ENCODE measurements at regions not wholly inside any gene's neighbourhood (a gene's known extent, or its start where the extent isn't known, plus 50 kb on each side); places are given as distances from the start of the nearest gene placed in this dataset.
"Not testable (repeated sequence)": the region's sequence is repeated elsewhere in the genome, so short reads cannot be mapped to it uniquely, and the experiment has no call there.

DNA sequence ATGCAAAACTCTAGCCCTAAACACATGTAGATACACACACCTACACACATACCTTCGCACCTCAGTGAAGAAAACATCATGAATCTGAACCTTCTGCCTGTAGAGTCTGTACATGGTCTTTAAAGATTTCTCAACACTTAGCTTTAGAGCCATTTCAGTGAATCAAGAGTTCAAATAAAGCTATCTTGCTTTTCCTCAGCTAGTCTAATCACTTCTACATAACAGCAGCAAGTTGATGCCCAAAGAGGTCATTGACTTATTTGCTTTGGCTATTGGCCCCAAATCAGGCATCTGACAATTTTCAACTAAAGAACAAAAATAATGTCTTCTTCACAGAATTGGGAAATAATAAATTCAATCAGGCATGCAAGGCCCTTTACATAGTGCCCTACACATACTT is 127.9 kb upstream of the SGCD start:
- DNase-seq (ENCODE audit: low read depth, low spot score) = no peak
- no peak overlapping the region for H3K27ac ChIP-seq

DNA sequence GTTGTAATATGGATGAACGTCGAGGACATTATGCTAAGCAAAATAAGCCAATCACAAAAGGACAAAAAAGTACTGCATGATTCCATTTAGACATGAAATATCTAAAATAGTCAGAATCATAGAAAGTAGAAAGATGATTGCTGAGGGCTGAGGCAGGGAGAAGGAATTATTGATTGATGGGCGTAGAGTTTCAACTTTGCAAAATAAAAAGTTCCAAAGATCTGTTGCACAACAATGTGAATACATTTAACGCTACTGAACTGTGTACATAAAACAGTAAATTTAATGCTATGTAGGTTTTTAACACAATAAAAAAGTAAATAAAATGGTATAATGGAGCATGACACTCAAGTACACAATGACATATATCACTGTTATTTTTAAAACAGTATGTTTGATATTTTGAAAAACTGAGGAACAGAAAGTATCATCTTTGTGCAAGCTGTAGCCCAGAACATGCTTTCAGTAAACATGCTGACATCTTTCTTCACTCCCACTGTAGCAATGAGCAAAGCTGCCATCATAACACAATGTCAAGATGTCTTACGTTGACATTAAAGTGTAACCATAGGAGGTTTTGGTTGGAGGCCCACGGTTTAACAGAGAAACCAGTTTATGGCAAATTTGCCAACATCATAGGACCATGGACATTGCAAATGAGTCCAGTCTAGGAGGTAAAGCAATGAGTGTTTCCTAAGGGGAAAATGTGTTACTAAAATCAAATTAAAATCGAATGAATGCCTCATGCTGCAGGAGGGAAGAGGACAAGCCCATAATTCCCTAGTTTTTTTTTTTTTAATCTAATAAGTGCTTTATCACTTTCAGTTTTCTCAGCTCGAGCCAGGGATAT is 125.8 kb upstream of the SGCD start:
- no peak overlapping the region for H3K27ac ChIP-seq
- no peak for DNase-seq (ENCODE audit: low read depth, low spot score)

DNA sequence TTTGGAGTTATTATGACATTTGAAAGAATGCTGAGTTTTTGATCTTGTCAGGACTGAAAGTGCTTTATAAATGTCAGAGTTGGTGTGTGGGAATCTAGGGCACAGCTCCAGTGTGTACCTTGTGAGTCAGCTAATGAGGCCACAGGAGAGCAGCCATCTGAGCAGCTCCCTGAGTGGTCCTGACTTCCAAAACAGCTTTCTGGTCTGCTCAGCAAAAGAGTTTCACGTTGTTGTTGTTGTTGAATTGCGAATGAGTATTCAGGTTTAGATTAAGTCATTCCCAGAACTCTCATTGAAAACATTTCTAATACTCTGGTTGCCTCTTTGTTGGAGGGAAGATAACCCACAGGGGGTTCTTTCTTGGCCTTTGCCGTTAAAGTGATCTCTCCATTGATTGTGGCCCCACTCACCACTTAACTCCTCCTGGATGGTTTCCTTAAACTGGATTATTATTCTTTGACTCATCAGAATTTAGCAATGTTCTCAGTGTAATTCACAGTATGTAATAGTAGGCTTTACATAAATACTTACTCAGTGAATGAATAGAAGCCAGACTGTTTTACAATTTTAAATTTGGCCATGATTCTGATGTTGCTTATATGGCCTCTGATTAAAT is 125.1 kb upstream of the SGCD start:
- DNase-seq (ENCODE audit: low read depth, low spot score) = no peak
- H3K27ac ChIP-seq = no peak overlapping the region

DNA sequence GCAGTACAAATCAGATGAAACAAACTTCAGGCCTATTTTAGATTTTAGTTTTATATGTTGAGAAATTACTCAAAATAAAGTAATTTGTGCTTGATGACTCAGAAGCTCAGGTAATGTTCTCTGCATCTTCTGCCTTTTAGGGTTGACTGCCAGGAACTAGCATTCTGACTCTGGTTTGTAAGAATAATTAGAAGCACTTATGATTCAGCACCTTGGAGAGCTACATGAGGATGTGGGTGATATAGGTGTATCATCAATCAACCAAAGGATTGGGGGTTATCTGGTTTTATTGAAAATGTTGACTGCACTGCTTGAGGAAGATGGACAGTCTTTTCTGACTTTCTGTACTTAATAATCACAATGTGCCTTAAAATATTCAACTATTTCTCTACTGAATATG is 118.7 kb upstream of the SGCD start:
- no peak for DNase-seq (ENCODE audit: low read depth, low spot score)
- no peak overlapping the region for H3K27ac ChIP-seq

DNA sequence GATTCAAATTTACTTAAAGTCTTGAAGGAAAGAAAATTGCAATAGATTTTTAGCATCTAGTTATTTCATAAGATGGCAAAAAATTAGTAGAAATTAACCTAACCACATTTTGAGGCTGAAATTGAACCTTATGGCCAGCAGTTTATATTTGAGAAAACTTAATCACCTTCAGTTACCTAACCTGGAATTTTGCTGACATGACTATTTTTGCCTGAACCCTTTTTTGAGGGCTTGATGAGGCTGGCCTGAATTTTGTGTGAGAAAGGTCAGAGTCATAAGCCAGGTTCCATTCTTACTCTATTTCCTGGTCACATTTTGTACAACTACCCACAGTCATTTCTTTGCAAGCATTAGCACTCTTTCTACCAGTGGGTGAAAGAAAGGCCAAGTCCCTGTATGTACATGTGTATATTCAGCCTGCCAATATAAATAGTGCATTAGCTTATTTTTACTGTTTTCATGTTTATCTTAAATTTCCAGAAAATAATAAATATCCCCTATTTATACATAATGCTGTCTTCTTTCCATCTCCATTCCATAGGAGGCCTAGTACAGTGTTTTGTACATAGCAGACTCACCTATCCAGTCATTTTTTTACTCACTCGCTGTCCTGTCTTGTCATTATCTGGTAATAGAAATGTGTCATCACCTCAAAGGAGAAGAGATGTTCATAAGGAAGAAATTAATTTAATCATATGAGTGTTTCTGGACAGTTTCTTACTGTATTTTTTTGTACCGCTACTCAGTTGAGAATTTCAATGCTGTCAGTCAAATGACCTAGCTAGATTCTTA is 108.4 kb upstream of the SGCD start:
- no peak for DNase-seq (ENCODE audit: low read depth, low spot score)
- H3K27ac ChIP-seq = no peak overlapping the region

DNA sequence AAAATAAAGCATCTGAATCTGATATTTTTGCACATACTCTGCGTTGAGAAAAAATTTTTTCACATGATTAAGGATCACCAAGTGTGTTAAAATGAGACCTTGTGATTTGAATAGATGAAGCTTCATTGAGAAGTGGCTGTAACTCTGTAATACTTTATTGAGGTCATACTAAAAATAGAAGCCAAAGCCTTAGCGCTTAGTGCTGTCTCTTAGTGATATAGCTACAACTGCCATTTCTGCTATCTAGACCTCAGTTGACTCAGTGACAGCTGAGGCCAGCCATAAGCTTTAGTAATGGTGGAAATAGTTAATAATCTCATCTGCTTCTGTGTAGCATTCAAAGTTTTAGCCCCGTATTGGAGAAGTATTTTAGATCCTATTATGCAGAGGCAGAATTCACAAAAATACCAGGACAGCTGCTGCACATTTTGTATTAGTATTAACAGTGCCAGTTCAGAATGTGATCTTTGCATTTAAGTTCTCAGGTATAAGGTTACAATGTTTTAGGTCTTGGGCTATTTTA is 107.4 kb upstream of the SGCD start:
- DNase-seq (ENCODE audit: low read depth, low spot score) = no peak
- no peak overlapping the region for H3K27ac ChIP-seq

DNA sequence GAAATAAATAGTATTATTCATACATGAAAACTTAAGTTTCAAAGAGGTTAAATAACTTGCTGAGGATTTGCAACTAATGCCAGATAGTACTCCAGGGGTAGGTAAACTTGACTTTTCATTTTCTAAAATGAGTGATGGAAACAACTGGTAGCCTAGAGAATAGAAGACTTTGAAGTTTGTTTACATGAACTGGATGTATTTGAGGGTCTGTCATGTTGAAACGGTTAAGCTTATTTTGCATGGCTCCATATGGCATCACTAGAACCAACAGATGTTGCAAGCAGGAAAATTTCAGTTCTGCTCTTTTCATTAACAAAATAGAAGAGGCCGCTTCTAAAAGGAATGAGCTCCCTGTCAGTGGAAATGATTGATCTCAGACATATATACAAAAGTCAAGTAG is 105.1 kb upstream of the SGCD start:
- DNase-seq (ENCODE audit: low read depth, low spot score) = no peak
- no peak overlapping the region for H3K27ac ChIP-seq

DNA sequence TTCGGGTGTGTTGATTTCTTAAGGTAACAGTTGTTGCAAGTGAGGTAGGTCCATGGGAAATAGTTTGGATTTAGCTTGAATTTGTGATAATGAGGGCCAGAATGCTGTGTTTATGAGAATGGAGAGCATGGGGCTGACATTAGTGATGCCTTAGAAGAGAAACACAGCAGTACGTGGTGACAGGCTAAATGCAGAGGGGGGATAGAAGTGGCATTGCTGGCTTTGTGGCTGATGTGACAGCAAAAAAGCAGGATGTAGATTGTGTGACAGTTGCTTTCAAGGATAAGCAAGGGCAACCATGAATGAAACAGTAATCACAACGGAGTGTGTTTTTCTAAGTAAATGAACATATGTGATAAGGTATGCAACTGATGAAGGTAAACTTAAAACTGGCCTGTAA is 103.4 kb upstream of the SGCD start:
- DNase-seq (ENCODE audit: low read depth, low spot score) = no peak
- H3K27ac ChIP-seq = no peak overlapping the region

DNA sequence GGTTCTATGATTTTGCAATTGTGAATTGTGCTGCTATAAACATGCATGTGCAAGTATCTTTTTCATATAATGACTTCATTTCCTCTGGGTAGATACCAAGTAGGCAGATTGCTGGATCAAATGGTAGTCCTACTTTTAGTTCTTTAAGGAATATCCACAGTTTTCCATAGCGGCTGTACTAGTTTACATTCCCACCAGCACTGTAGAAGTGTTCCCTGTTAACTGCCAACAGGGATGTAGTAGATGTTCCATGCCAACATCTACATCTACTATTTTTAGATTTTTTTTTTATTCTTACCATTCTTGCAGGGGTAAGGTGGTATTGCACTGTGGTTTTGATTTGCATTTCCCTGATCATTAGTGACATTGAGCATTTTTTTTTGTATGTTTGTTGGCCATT is 100.5 kb upstream of the SGCD start:
- not testable (repeated sequence) for DNase-seq (ENCODE audit: low read depth, low spot score); H3K27ac ChIP-seq

DNA sequence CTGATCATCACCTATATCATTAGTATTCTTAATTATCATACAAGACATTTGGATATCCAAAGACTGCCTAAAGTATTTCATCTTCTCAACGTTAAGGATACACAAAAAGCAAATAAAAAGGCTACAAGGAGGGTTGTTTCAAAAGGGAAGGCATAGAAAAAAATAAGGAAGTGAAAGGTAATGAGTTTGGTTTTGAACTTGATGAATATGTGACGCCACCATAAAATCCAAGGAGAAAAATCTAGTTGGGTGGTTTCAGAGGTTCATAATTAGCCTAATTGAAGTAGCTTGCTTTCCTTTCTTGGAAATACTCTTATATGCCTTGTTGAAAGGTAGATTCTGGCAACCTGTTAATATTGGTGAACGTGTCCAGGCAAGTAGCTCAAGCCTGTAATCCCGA is 96.1 kb upstream of the SGCD start:
- H3K27ac ChIP-seq = no peak overlapping the region
- no peak for DNase-seq (ENCODE audit: low read depth, low spot score)

DNA sequence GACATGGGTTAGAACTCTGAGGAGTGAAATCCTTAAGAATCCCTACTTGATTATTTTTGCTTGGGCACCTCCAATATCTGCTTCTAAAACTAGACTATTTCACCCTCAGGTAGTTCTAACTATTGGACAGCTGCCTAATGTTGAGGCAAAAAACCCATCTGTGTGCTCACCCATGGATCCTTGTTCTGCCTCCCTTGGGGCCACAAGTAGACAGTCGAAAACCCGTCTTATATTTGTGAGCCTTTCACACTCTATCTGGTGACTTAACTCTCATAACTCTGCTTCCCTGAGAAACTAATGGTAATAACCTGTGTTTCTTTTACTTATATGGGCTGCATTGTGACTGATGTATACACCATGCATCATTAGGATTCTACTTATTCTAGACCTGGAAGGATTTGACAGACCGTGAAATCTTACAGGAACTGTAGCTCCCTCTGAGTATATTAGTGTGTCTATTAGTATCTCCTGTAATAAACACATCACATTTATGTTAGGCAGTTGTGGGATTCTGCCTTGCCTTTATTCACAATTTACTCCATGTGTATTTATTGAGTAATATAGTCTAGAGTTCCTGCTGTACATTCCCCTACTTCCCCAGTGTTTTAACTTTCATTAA is 94.6 kb upstream of the SGCD start:
- no peak for DNase-seq (ENCODE audit: low read depth, low spot score)
- H3K27ac ChIP-seq = no peak overlapping the region

DNA sequence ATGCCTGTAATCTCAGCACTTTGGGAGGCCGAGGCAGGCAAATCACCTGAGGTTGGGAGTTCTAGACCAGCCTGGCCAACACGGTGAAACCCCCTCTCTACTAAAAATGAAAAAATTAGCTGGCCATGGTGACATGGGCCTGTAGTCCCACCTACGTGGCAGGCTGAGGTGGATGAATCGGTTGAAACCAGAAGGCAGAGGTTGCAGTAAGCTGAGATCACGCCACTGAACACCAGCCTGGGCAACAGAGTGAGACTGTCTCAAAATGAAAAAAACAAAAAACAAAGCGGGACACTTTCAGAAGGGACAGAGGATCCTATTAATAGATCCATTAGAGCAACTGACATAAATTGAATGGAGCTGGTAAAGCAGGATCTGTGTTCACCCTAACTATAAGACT is 89.6 kb upstream of the SGCD start:
- no peak for DNase-seq (ENCODE audit: low read depth, low spot score)
- H3K27ac ChIP-seq = no peak overlapping the region

DNA sequence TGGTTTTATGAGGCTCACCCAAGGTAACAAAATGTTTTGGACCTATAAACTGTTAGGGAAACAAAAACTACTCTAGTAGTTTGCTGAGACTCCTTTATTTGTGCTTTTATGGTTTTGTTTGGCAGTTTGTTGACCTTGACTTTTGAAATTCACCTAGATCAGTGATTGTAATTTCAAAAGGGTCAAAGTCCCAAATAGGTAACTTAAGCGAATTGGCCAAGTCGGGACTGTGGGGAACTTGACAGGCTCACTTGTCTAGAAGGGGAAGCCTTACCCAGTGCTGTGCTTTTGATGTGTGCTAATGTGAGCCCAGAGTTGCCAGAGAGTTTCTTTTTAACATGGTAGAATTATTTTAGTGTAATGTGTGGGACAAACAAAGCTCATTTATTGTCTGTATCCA is 87.2 kb upstream of the SGCD start:
- H3K27ac ChIP-seq = no peak overlapping the region
- no peak for DNase-seq (ENCODE audit: low read depth, low spot score)

DNA sequence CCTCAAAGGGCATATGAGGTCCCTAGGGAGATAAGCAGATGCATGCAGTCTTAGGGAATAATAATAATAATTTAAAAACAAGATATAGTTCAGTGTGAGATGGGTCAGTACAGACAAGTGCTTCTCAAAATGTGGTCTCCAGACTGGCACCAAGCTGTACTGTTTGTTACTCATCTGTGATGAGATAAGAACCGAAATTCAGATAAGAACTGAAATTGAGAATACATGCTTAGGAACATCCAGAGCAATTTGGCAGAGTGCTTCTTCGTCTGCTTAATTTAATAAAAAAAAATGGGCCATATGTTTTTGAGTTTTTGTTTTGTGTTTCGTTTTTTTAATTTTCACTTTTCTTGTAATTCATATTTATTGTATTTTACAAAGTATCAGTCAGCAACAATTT is 86.5 kb upstream of the SGCD start:
- no peak overlapping the region for H3K27ac ChIP-seq
- DNase-seq (ENCODE audit: low read depth, low spot score) = no peak

DNA sequence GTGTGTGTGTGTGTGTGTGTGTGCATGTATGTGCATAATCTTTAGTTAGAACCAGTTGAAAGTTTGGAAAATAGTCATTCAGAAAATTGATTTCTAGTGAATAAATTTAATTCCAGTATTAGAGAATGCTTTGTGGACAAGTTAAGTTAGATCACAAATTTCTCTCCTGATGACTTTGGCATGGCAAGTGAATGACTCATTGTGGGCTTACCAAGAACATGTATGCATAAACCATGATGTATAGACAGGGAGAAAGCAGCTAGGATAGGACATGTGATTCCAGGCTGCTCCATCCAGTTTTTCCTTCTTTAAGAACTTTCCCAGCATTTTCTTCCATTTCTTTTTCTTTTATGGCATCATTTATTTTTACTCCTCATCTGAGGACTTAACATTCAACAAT is 85.7 kb upstream of the SGCD start:
- no peak overlapping the region for H3K27ac ChIP-seq
- DNase-seq (ENCODE audit: low read depth, low spot score) = no peak

DNA sequence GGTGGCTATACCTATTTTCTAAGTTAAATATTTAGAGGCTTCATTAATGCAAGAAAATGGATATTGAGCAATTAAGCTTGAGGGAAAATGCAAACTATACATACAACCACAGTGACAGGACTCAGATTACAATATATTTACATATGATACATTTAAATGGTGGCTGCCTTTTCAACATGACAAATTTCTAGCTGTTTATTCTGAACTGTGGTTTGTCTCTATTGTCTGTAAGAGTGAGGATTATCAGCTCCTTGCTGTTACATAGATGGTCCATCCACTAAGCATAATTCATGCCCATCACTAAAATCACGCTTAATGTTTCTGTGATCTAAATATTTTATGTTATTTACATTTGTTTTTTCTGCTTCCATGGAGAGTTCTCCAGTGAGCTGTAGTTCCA is 81.1 kb upstream of the SGCD start:
- no peak overlapping the region for H3K27ac ChIP-seq
- DNase-seq (ENCODE audit: low read depth, low spot score) = no peak

DNA sequence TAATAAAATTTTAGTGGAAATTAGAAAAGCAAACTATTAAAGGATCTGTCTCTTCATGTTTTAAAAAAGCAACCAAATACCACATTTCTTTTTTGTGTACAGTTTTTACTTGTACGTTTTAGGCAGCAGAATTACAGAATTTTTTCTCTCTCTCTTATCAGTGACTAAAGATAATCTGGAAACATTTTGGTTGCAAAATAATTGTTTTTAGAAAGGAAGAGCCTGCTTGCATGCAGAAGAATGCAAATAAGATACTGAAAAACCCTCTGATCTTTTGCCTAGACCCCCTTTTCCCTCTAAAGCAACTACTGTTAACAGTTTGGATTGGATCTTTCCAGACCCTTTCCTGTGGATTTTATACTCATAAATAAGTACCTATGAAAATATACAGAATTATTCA is 75.9 kb upstream of the SGCD start:
- H3K27ac ChIP-seq = no peak overlapping the region
- DNase-seq (ENCODE audit: low read depth, low spot score) = no peak

DNA sequence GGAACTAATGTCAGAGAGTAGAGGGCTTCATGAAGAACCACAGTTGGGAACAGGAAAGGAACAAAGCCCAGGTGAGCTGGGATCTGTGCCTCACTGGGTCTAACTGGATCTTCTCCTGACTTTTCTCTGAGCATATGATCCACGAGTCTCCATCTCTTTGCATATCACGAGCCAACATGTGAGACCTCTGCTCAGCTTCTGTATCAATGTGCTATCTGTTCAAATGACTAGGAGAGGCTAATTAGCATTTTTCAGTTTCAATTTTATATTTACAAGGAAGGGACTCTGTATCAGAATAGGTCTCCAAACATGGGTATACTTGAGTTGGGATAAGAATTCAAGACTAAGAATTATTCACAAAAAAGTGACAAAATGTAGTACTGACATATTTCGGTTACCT is 73.8 kb upstream of the SGCD start:
- H3K27ac ChIP-seq = no peak overlapping the region
- no peak for DNase-seq (ENCODE audit: low read depth, low spot score)

DNA sequence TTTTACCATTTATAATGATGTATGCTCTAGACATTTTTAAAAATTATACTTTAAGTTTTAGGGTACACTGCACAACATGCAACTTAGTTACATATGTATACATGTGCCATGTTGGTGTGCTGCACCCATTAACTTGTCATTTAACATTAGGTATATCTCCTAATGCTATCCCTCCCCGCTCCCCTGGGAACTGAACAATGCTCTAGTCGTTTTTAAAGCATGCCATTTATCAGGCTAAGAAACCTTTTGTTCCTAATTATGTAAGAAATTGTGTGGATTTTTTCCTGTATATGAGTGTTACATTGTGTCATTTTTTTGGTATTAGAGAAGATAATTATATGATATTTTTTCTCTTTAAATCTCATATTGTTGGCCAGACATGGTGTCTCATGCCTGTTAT is 72.8 kb upstream of the SGCD start:
- DNase-seq (ENCODE audit: low read depth, low spot score) = no peak
- no peak overlapping the region for H3K27ac ChIP-seq

DNA sequence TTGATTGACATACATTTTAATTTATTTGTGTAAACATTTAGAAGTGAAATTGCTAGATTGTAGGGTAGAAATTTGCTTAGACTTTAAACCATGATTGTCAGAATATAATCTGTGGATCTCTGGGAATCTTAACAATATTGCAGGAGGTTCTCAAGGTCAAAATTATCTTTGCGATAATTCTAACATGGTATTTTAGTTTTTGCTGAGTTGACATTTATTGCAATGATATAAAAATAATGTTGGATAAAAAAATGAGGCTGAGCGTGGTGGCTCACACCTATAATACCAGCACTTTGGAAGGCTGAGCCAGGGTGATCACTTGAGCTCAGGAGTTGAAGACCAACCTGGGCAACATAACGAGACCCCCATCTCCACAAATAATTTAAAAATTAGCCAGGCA is 70.3 kb upstream of the SGCD start:
- no peak overlapping the region for H3K27ac ChIP-seq
- DNase-seq (ENCODE audit: low read depth, low spot score) = no peak

DNA sequence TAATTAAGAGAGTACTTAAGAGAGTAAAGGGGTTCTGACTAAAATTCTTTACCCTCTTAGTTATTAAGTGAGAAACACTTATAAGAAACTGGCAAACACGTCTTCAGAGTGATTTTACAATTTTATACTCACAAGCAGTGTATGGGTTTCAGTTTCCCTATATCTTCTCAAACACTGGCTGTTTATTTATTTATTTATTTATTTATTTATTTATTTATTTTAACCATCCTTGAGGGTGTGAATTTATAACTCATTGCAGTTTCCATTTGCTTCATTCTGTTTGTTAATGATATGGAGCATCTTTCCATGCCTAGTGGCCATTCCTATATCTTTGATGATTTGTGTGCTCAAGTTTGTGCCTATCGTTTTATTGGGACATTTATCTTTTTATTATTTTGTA is 68.0 kb upstream of the SGCD start:
- no peak for DNase-seq (ENCODE audit: low read depth, low spot score)
- no peak overlapping the region for H3K27ac ChIP-seq
